Fibroblast of lung (primary cell): ENCODE measurements at regions not wholly inside any gene's neighbourhood (a gene's known extent, or its start where the extent isn't known, plus 50 kb on each side); places are given as distances from the start of the nearest gene placed in this dataset.

Experiments used
- EZH2 ChIP-seq: IDR thresholded peaks from 2 replicates; pipeline ENCODE4 v1.5.1; 2012; ENCODE audit warnings: low read length, control low read depth, mild to moderate bottlenecking; ENCODE audit errors: missing control alignments
- TF ChIP-seq, protein P1 (sequence below), 2 donors: IDR thresholded peaks in 1 of 2; conservative IDR thresholded peaks in 1 of 2; 1 replicate in 1 of 2; 2 replicates in 1 of 2; pipeline ENCODE4 v1.5.1; 2011 to 2012; ENCODE audit warnings: low read length in 2 of 2, control low read depth in 1 of 2, inconsistent platforms in 1 of 2, low read depth in 1 of 2, mild to moderate bottlenecking in 1 of 2

- TF ChIP-seq, protein P1, sequence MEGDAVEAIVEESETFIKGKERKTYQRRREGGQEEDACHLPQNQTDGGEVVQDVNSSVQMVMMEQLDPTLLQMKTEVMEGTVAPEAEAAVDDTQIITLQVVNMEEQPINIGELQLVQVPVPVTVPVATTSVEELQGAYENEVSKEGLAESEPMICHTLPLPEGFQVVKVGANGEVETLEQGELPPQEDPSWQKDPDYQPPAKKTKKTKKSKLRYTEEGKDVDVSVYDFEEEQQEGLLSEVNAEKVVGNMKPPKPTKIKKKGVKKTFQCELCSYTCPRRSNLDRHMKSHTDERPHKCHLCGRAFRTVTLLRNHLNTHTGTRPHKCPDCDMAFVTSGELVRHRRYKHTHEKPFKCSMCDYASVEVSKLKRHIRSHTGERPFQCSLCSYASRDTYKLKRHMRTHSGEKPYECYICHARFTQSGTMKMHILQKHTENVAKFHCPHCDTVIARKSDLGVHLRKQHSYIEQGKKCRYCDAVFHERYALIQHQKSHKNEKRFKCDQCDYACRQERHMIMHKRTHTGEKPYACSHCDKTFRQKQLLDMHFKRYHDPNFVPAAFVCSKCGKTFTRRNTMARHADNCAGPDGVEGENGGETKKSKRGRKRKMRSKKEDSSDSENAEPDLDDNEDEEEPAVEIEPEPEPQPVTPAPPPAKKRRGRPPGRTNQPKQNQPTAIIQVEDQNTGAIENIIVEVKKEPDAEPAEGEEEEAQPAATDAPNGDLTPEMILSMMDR (conservative IDR thresholded peaks at IDR 0.05 in 1 of 2, IDR thresholded peaks at IDR 0.05 in 1 of 2; ENCODE audit: low read depth in 1 of 2, low read length in 2 of 2), result no peak
- no peak for TF ChIP-seq EZH2
Measured at GRCh38 chr1:14326857-14327256, 271.6 kb upstream of the KAZN start.
